GM18526 (cell line): ENCODE measurements at regions not wholly inside any gene's neighbourhood (a gene's known extent, or its start where the extent isn't known, plus 50 kb on each side); places are given as distances from the start of the nearest gene placed in this dataset.

Experiments
- POLR2A ChIP-seq: IDR thresholded peaks from 3 replicates; pipeline ENCODE4 v1.6.1; 2011; ENCODE audit not compliant: insufficient read length; ENCODE audit errors: extremely low read depth

DNA sequence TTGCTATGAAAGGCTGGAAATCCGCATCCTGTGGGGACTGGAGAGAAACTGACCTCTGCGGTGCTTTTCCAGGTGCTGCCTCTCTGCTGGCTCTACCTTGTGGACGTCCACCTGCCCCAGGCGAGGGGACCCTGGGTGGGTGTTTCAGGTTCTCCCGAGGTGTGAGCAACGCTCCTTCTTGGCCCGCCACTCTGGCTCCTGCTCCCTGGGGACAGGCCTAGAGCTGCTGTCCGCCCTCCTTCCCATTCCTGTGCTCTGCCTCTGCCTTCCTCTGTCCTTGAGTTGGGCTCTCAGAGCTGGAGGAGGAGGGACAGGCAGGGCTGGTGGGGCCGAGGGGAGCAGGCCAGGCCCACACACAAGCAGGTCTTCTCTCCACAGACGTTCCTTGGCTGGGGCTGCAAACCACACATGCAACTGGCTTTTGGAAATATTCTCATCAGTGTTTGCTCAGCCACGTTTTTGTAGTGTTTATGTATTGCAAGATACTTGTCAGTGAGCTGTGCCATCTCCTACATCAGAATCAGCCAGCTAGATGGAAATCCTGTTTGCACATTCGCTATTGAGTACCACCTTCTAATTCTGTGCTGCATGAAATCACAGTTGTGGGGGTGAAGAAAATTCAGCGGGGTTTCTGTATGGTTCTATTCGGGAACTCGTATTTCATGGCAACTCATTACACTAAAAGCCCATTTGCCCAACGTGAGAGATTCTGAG, 1115.0 kb downstream of the BRD1 start:
- no peak for TF ChIP-seq POLR2A

DNA sequence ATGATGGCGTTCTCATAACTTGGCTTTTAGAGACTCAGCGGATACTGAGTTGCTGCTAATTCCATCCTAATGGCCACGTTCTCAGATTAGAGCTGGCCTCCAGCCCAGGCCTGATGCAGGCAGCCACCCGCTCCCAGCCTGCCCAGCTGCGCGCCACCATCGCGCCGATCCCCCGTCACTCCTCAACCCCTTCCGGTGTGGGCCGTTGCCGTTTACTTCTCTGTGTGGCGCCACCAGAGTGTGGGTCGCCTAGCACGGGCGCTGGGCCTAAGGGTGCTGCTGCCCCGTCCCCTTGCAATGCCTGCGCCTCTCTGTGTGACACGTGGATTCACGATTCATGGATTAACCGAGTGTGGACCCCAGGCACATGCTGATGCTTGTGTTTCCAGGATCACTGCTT, 1116.0 kb downstream of the BRD1 start:
- no peak for TF ChIP-seq POLR2A

- no peak for TF ChIP-seq POLR2A
Measured at GRCh38 chr22:48711031-48711431, 1116.6 kb downstream of the BRD1 start.

GRCh38 chr22:48710410-48710809, 1117.3 kb downstream of the BRD1 start:
- no peak for TF ChIP-seq POLR2A

- no peak for TF ChIP-seq POLR2A
Measured at GRCh38 chr22:48709976-48710375, 1117.7 kb downstream of the BRD1 start.

GRCh38 chr22:48709453-48709852, 1118.2 kb downstream of the BRD1 start:
- no peak for TF ChIP-seq POLR2A

GRCh38 chr22:48708558-48709245, 1119.0 kb downstream of the BRD1 start:
- TF ChIP-seq POLR2A, result no peak

DNA sequence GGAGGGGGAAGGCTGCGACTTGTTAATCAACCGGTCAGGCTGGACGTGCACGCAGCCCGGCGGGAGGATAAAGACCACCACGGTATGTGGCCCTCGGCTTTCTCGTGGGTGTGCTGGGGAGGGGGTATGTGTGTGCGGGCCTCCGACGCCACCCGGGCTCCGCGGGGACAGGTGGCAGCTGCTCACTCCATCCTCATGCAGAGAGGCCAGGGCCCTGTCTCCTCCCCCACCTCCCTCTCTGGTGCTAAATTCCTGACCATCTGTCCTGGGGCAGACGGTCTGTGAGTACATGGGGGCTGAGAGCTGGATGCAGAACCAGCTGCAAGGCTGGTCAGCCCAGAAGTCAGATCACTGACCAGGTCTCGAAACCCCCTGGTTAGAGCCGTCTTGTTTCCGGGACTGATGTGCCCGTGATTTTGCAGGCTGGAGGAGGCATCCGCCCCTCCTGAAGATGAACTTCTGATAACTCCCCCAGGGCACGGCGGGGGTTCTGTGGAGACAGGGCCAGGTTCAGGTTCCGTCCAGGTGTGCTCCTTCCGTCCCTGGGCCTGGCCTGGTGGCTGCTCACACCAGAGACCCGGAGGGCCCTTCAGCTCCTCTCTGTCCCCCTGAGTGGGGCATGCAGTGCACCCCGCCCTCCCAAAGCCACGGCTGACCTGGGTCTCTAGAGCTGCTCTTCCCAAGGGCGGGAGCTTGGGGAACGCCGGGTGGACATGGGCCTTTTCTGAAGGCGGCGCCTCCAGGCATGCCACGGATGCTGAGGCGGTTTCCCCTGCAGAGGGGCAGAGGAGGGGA, 1119.7 kb downstream of the BRD1 start:
- no peak for TF ChIP-seq POLR2A

DNA sequence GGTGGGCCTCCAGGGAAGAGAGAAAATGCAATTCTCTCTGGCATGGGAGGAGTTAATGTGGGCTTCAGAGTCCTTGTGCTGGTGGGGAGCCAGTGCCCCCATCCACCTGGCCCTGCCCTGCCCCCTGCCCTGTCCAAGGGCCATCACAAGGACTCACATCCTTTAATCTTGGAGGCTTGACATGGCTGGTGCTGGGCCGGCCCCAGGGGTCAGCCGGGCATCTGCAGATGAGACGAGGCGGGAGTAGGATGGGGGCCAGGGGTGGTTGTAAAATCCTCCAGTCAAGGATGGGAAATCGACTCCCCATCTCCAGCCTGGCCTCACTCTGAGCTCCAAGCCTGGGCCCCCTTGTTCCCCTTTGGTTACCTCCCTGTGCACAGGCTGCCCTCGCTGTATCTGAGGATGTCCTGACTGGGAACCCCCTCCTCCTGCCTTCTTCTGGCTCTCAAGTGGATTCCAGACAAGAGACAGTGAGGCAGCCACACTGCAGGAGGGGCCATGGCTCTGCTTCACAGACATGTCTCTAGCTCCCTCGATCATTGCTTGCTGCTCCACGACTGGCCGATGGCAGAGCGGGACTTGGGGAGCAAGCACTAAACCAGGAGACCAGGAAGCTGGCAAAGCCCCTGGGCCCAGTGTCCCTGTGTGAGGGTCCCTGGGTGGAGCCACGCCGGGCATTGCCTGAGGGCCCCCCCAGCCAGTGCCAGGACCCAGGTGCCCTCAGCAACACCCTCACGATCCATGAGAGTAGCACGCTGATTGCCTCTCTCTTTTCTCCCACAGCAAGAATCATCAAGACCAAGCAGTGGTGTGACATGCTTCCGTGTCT, 1120.5 kb downstream of the BRD1 start:
- TF ChIP-seq POLR2A, result no peak

DNA sequence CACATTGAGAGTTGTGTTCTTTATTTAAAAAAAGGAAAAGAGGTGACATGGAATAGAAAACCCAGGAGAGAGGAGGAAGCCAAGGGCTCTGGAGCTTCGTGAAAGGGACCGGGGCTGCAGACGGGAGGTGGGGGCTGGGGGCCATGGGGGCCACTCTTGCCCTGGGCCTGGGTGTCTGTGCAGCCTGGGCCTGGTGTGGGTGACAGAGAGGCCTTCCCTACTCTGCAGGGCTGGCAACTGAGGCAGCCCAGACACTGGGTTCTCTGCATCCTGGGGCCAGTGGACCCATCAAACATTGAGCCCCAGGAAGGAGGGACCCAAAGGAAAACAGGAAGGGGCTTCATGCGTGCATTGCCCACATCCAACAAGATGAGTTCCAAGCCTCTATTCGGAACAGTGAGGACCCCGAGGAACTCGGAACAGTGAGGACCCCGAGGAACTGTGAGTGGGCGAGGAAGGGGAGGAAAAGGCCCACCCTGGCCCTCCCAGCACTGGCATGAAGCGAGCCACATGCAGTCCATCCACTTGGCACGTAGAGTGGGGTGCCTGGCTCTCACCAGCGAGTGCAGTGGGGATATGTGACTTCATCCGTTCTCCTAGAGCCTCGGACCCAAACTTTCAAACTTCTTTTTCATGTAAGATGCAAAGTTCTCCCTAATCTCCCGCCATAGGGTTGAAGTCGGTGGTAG, 1121.6 kb downstream of the BRD1 start:
- no peak for TF ChIP-seq POLR2A

DNA sequence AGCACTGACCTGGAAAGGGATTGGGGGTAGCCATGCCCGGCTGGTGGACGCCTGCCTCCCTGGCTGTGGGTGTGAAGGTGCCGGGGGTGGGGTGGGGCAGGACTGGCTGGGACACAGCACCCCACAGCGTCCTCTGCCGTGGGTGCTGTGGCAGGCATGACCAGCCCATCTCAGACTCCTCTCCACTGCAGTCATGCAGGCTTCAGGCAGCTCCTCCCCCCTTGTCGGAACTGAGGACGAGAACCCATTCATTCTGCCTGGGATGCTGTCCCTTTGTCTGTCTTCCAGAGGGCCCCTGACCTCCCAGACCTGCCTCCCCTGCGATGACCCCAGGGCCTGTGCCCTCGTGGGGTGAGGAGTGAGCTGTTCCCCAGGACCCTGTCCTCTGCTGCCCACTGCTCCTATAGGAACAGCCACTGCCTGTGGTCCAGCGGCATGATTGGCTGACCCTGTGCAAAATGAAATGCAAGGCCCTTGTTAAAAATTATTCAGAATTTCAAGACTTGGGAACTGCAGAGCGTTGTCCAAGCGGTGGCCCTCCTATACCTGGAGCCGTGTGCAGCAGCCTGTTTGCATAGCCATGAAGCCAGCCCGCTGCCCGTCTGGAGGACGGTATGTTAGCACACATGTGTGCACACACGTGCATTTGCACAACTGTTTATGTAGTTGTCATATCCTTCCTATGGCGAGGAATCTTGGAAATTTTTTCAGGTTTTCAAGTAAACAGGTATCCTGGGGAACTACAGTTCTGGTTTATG, 1122.3 kb downstream of the BRD1 start:
- TF ChIP-seq POLR2A, result no peak

DNA sequence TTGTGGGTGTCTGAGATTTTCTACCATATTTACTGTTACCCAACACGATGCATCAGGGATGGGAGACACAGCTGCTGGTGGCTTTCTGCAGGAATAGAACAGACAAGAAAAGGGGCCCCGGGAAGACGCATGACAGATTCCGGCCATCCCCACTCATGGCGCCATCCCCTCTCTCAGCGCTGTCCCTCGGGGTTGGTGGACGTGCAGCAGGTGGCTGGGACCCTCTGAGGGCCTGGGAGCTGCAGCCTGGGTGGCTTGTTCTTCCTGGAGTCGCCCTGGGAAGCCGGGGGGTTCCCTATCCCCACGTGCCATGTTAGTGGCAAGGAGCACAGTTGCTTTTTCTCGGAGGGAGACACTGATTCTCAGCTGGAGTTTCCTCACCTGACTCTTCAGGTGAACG, 1123.3 kb downstream of the BRD1 start:
- TF ChIP-seq POLR2A, result no peak

GRCh38 chr22:48703265-48703941, 1124.3 kb downstream of the BRD1 start:
- no peak for TF ChIP-seq POLR2A
